ENCODE measurements at regions not wholly inside any gene's neighbourhood (a gene's known extent, or its start where the extent isn't known, plus 50 kb on each side); places are given as distances from the start of the nearest gene placed in this dataset.

DNA sequence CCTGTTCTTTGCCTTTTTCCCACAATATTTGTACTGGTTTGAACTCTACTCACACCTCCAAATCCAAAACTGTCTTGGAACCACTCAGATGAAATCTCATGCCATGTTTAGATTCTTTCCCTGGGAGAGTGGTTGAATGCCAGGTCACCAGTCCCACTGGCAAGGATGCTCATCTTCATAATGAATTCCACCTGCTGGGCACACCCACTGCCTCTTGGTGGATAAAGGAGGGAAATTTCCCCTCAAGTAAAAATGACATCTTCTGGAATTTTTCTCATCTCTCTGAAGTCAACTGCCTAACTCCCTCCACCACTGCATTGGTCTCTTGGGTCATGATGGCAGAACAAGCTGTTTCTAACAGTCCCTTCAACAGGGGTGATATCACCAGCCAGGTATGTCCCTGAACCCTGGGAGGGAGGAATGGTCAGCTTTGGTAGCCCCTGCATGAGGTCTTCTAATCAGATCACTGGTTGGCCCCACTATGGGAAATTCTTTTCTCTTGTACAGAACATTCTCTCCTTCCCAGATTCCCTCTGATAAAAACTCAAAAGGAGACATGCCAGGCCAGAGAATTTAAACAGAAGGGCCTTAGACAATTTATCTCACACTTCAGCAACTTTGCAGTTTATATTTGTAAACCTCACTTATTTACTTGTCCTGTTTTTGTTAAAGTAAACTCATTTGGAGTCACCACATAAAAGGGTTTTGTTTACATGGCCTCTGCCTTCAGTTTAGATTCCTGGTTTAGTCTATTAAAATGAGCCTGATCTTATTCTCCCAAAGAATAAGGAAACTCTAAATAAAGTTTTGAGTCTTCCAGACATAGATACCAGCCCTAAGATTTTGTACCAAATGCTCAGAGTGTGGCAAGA, 143.4 kb downstream of the WNT5A start:
- DNase-seq (ENCODE audit: low spot score) = no peak

DNA sequence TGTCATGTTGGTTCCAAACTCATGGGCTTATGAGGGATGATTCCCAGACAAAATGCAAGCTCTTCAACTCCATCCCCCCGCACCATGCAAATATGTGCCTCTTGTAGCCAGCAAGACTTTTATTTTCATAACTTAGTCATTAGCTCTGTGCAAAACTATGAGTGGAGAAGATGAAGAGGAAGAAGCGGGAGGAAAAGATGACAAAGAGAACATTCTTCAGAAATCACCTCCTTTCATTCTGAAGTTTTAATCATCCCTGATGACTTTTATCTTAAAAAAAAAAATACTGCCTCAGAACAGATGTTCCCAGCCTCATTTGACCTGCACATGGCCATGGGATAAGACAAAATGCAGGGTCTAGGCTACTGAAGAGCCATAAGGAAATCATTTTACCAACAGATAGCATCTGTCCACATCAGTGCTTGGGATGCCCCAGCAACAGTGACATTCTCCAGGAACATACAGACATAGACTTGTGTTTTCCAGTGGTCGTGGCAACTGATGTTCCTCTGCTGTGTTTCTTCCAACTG, 145.5 kb downstream of the WNT5A start:
- no peak for DNase-seq (ENCODE audit: low spot score)

DNA sequence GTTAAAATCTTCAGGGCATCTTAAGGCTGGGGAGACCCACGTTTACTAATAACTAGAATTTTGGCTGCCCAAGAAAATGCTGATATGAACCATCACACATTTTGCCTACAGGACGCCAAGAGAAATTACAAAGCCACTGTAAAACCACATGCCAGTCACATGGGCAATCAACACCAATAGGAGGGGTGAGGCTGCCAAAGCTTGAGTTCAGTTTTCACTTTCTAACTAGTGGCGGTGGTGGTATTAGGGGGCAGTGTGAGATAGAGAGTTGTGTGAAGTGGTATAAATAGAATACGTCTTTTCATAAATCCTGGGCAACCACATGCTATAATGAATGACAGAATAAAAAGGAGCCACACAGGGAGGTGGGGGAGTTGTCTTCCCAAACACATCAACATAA, 147.3 kb downstream of the WNT5A start:
- no peak for DNase-seq (ENCODE audit: low spot score)

DNA sequence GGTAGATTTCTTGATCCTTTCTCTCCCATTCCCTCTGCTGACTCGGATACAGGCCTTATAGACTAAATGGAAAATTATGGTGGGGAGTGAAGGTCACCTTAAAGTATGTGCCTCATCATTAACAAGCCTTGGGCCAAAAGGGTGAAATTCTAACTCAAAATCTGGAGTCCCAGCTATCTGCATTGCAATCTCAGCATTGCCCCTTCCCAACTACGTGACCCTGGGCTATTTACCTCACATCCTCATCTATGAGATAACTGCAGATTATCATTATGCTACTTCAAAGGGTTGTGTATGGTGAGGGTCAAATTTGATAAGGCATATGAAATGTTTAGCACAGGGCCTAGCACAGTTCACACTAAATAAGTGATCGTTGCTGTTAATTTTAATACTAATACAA, 147.7 kb downstream of the WNT5A start:
- no peak for DNase-seq (ENCODE audit: low spot score)

DNA sequence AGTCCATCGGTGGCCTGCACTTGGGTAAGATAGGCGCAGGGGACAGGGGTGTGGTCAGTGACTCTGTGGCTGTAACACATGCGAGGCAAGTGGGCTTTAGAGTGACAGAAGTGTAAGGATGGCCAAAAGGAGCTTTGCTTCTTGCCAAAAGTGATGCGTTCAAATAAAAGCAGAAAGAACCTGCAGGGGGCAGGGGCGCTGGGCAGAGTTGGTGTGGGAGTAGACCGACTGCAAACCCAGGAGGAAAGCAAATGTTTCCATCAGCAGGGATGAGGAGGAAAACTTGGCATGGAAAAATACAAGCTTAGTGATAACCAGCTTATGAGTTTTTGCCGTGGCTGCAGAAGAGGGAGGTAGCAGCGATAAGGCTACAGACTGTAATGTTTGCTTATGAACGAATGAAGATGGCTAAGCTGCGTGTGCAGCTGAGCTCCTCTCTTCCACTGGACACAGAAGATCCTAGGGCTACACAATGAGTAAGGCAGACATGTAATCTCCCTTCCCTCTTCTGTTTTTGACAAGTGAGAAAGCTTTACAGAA, 149.4 kb downstream of the WNT5A start:
- DNase-seq (ENCODE audit: low spot score) = no peak

DNA sequence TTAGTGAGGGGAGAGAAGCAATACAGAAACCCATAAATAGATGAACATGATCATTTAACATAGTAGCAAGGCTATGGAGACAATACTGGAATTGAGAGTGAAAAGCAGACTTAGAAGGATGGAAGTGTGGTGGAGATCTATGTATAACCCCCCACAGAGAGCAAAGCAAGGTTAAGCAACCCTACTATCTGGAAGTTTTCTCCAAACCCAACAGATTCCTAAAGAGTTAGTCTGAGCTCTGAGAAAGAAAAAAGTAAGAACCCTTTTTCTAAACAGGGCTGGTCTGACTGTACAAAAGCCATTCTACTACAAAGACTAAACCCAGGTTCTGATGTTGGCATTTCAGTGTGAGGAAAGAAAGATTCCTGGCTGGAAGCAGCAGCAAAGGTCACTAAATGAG, 153.2 kb downstream of the WNT5A start:
- DNase-seq (ENCODE audit: low spot score) = no peak

DNA sequence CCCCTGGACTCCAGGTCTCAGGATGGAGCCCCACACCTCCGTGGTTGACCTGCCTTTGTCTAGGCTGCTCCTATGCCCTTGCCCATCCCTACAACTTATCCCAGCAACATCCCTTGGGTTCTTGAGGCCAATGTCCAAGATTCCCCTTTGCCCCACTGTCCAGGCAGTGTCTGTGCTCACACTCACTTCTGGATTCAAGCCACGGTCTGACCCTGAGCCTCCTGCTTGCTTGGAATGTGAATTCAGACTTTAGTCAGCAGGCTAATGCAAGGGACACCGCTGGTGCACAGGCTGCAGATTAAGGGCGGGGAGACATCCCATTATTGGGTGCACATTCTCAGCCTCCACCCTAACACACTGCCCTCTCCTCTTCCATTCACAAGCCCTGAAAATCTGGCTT, 154.1 kb downstream of the WNT5A start:
- DNase-seq (ENCODE audit: low spot score) = no peak

DNA sequence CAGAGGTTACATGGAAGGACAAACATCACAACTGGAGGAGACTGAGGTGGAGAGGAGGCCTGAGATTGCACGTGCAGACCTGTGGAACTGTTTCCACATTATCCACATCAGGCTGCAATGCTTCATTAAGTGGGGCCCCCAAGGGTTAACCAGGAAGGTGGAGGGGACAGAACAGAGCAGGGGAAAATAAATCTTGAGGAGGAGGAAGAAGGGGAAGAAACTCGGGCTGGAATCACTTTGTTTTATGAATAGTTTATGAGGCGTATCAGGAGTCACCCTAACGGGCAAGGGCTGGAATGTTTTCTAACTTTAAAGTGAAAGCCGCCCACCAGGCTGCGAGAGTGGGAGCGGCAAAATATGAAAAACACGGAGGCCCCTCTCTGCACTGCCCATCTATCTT, 154.9 kb downstream of the WNT5A start:
- DNase-seq (ENCODE audit: low spot score) = no peak

DNA sequence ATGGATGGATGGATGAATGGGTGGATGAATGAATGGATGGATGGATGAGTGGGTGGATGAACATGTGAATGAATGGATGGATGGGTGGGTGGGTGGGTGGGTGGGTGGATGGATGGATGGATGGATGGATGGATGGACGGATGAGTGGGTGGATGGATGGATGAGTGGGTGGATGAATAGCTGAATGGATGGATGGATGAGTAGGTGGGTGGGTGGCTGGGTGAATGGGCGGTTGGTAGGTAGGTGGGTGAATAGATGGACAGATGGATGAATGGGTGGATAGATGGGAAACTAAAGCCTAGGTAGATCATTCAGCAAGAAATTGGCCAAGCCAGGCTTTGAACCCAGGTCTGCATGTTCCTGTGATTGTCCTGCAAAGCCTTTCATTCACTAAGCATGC, 155.6 kb downstream of the WNT5A start:
- no peak for DNase-seq (ENCODE audit: low spot score)

DNA sequence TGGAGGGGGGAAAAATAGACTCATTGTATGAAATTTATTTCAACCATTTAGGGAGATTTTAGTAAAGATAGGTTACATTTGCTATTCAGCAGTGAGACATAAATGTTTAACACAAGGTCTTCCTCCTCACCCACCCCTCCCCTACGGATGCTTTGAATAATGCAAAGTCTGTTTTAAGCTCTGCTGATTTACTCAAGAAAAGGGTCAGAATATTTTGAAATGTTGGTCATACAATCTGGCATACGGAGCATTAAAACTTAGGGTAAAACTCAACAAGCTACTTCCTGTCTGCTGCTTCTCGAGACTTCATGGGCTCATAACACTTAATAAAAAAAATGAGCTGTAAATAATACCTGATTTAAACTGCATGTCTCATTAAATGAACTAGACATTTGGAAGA, 156.3 kb downstream of the WNT5A start:
- no peak for DNase-seq (ENCODE audit: low spot score)

DNA sequence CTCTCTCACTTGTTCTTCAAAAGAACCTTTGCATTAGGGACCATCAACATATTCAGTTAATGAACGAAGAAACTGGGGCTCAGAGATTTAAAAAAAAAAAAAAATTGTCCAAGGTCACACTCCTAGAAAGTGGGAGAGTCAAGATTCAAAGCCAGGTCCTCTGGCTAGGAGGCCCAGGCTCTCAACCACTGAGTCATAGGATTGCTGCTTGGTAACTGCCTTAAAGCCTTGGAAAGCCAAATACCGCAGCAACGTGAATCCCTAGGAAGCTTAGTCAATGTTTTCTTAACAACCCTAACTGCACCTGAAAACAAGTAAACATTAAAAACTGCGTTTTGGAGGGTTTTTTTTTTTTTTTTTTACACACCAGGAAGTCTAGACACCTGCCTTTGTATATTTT, 156.8 kb downstream of the WNT5A start:
- DNase-seq (ENCODE audit: low spot score) = no peak

DNA sequence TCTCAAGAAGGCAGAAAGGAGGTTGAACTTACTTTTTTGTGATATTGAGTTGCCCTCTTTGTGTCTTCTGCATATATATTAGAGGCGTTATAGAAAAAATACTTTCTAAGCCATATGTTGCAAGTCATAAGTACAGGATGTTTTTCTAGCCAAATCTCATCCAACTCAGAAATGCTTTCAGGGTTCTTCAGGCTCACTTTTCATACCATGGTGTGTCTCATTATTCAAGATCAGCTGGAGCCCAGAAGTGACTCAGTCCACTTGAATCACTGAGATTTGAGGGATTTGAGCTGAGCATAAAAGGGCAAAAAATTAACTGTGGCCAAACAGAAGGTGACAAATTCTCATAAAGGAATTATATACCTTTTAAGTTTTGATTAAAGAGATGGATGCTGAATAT, 157.3 kb downstream of the WNT5A start:
- no peak for DNase-seq (ENCODE audit: low spot score)

DNA sequence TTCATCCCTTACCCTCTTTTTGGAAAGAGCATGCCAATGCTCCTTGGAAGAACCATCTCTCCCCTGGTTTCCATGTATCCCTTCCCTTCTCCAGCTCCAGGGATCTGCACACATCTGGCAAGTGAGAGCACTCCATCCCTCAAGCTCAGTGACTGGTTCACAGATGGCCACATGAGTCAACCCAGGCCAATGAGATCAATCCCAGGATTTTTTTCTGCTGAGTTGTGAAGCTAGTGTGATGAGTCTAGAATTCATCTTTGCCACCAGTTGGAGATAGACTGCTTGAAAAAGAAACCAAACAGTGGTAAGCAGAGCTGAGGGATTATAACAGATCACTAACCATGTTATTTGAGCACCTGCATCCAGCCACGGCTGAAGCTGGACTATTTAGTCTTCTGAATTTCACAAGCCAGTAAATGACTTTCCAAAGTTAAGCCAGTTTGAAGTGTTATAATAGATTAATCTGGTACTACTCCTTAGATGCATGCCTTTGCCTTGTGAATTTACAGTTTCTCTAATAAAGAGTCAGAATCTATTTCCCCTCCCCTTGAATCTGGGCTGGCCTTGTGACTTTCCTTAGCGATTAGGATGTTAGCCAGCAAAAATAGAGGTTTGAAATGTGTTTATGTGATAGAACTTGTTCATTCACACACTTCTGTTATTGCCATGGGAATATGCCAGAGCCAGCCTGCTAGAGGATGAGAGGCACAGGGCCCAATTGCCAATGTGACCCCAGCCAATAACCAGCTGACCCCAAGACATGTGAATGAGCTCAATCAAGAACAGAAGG, 159.8 kb downstream of the WNT5A start:
- no peak for DNase-seq (ENCODE audit: low spot score)

DNA sequence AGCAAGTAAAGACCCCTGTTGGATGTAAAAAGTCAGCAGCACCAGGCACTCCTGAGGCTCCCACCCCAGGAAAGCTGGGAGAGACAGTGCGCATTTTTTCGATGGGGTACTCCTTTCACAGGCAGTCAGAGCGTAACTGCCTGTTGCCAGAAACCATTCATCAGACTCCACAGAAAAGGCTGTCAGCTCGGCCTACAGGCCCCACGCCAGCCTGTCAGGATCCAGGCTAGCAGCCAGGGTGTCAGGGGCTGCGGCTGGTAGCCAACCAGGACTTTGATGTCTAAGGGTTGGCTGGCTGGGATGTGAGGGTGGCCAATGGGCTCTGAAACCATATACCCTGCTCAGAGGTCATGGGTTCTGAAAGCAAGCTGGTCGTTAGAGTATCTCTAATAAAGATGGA, 164.5 kb downstream of the WNT5A start:
- DNase-seq (ENCODE audit: low spot score) = no peak

DNA sequence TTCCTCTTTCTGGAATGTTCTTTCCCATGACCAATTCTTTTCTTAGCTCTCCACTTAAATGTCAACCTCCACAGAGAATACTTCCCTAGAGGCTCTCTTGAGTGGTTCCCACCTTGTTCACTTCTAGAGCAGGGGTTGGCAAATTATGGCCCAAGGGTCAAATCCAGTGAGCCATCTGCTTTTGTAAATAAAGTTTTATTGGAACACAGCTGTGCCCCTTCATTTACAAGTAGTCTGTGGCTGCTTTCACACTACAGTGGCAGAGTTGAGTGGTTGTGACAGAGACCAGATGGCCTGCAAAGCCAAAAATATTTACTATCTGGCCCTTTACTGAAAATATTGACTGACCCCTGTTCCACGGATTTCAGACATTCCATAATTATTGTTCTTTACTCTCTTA, 166.2 kb downstream of the WNT5A start:
- DNase-seq (ENCODE audit: low spot score) = no peak

DNA sequence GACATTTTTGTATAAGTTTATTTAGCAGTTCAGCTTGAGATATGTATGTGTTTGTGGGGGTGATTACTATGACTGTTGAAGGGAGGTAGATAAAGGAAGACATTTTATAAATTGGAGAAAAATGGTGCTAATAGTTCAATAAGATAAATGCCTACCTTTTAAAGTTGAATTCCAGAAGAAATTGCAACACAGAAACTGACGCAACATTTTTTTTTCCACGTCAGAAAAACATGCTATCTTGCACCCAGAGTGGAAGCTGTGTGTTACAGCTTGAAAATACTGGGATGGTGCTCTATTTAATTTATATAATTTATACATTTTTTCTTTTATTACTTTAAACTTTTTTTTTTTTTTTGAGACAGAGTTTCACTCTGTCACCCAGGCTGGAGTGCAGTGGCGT, 171.7 kb downstream of the WNT5A start:
- DNase-seq (ENCODE audit: low spot score) = no peak

DNA sequence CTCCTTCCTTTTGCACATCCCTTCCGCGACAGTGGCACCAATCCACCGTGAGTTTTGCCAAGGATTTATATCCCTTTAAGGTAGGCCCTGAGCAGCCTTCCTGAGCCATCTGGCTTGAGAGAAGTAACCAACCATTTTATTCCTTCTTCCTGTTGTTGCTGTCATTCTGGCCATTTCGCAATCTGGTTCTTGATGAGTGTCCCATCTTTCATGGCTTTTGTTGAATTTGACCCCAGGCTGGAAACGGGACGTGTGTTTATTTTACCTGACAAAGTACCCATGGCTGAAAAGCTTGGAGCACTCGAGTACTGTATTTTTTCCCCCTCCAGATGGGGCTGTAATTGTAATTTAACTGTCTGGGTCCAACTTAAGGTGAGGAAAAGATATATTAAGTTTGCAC, 173.4 kb downstream of the WNT5A start:
- no peak for DNase-seq (ENCODE audit: low spot score)

DNA sequence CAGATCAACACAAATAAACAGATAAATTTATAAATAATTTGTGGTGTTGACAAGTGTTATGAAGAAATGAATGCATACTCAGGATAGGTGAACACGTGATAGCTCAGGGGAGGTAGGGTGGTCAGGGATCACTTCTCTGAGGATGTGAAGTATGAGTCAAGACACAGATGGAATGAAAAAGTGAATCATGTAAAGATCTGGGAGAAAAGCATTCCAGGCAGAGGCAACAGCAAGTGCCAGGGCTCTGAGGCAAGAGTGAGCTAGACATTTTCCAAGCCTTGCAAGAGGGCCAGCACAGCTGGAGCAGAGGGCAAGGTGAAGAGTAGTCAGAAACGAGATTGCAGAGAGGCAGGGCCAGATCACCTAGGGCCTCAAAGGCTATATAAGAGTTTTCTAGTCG, 177.8 kb downstream of the WNT5A start:
- no peak for DNase-seq (ENCODE audit: low spot score)

DNA sequence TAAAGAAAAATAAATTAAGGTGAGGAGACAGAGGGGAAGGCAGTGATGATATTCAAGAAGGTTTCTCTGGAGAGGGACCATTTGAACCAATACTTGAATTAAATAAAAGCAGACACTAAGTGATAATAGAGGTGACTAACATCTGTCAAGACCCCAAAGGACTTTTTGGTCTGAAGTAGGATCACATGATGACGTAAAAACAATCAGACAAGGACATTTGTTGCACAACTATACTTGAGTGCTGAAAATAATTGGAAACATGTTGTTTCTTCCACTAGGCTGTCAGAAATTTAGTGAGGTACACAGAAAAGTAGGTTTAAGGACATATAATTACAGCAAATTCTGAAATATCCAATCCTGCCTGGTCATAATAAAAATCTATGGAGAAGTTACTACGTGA, 179.5 kb downstream of the WNT5A start:
- DNase-seq (ENCODE audit: low spot score) = no peak

DNA sequence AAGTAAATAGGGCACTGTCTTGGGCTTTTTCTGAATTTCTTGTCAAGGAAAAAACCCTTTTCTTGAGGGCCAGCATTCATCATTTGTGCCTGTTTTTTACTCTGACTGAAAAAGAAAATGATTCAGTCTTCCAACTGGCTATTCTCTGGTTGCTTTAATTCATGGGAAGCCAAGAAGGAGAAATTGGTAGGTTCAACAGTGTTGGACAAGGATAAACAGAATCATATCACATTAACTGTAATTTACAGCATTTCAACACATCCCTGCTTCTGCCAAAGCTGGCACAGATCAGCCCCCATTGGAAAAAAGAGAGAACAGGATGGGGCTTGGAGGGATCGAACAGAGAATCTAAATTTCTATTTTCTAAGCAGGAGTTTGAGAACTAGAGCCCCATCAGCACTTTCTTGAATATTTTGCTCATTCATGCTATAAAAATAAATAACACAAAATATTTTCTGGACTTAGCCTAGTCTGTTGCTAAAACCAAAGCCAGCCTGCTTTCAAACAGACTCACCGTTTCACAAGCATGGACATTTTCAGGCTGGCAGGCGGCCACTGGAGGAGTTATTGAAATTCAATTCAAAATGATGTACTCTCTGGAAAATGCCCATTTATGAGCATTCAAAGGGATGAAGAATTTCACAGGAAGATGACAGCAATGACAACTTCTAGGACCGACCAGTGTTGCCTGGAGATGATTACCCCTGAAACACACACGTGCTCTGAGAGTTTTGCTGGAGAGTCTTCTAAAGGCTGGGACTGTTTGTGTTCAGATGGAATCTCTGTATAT, 181.2 kb downstream of the WNT5A start:
- DNase-seq (ENCODE audit: low spot score) = no peak

DNA sequence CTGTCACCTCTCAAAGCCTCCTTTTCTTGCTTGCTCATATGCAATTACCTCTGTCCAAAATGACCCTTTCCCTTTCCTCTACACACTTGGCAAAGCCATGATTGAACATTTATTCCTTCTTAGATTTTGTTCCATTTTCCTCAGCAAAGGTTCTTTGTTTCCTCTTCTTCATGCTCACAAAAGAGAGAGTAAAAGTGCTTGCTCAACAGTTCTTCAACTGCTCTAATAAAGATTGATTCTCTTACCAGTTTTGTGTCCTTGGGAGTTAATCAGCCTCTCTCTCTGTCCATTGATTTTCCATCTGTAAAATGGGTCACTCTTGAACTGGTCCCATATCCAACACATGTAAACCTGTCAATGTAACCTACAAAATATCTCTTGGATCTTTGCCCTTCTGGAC, 186.4 kb downstream of the WNT5A start:
- DNase-seq (ENCODE audit: low spot score) = no peak

DNA sequence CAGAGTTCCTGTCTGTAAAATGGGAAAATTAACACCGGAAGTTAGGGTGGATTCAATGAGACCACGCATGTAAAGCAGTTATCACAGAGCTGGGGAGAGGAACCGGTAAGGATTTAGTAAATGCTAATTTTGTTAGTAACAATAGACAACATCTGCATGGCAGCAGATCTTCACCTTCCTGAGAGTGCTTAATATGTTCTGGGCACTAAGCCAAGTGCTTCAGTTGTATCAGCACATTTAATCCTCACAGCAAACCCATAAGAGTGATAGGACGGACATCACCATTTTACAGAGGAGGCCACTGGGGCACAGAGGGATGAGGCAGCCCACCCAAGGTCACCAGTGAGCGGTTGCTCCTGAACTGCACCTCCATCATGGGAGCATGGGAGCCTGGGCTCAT, 189.4 kb downstream of the WNT5A start:
- DNase-seq (ENCODE audit: low spot score) = no peak

Data from activated CD4-positive, alpha-beta T cell treated with anti-CD3 and anti-CD28 coated beads, Interleukin-2, Interleukin-4, amounts not matched to agents 100 ng/mL and 50 ng/mL, durations not matched to agents 16 hours and 8 hours (primary cell).